ENCODE measurements at regions not wholly inside any gene's neighbourhood (a gene's known extent, or its start where the extent isn't known, plus 50 kb on each side); places are given as distances from the start of the nearest gene placed in this dataset.
"Not testable (repeated sequence)": the region's sequence is repeated elsewhere in the genome, so short reads cannot be mapped to it uniquely, and the experiment has no call there.

GRCh38 chr15:26115229-26115943 is 252.3 kb upstream of the ATP10A start:
- intact Hi-C loops (cut with DNase I; ENCODE audit: low total_unique reads), result no loop called here
- DNase-seq, result no peak
- no peak overlapping the region for H3K4me3 ChIP-seq
- no peaks in the 10 kb centered on the region for H3K27me3 ChIP-seq (replicated peaks in 1 of 7)
- no peak overlapping the region for H3K27ac ChIP-seq
- no peaks in the 10 kb centered on the region for H3K36me3 ChIP-seq
- WGBS, 5 donors, result 63 to 87% (median 80%) methylated on average over 9 of the region's 9 CpGs
- no peaks in the 10 kb centered on the region for H3K4me1 ChIP-seq
- TF ChIP-seq POLR2A (IDR thresholded peaks at IDR 0.05) (no peak), CTCF (IDR thresholded peaks at IDR 0.05 in 8 of 11, conservative IDR thresholded peaks at IDR 0.05 in 3 of 11) (no peak), POLR2AphosphoS5 (IDR thresholded peaks at IDR 0.05) (no peak)
- no peaks in the 10 kb centered on the region for H3K9me3 ChIP-seq

- intact Hi-C loops (cut with DNase I; ENCODE audit: low total_unique reads); H3K4me3 ChIP-seq; H3K27me3 ChIP-seq (replicated peaks in 1 of 7); DNase-seq; H3K4me1 ChIP-seq; H3K9me3 ChIP-seq; H3K36me3 ChIP-seq; H3K27ac ChIP-seq: not testable (repeated sequence)
- 76 to 81% (median 79%) methylated on average over 8 of the region's 8 CpGs for WGBS, 5 donors
Measured at GRCh38 chr15:26114128-26114527, 251.0 kb upstream of the ATP10A start.

- no peak overlapping the region for H3K4me3 ChIP-seq
- no peaks in the 10 kb centered on the region for H3K36me3 ChIP-seq
- H3K27me3 ChIP-seq (replicated peaks in 1 of 7), result no peaks in the 10 kb centered on the region
- H3K4me1 ChIP-seq, result no peaks in the 10 kb centered on the region
- WGBS, 5 donors, result 77 to 81% (median 78%) methylated on average over 10 of the region's 10 CpGs
- H3K9me3 ChIP-seq, result no peaks in the 10 kb centered on the region
- H3K27ac ChIP-seq, result no peak overlapping the region
- TF ChIP-seq POLR2A (IDR thresholded peaks at IDR 0.05) (no peak), CTCF (IDR thresholded peaks at IDR 0.05 in 8 of 11, conservative IDR thresholded peaks at IDR 0.05 in 3 of 11) (no peak), POLR2AphosphoS5 (IDR thresholded peaks at IDR 0.05) (no peak)
- intact Hi-C loops (cut with DNase I; ENCODE audit: low total_unique reads), result no loop called here
- DNase-seq, result no peak
Measured at GRCh38 chr15:26113296-26113695, 250.2 kb upstream of the ATP10A start.

- no peaks in the 10 kb centered on the region for H3K27me3 ChIP-seq (replicated peaks in 1 of 7)
- intact Hi-C loops (cut with DNase I; ENCODE audit: low total_unique reads), result no loop called here
- 60 to 76% (median 62%) methylated on average over 4 of the region's 4 CpGs for WGBS, 5 donors
- H3K4me3 ChIP-seq, result no peak overlapping the region
- TF ChIP-seq POLR2AphosphoS5 (IDR thresholded peaks at IDR 0.05) (no peak), POLR2A (IDR thresholded peaks at IDR 0.05) (no peak), CTCF (IDR thresholded peaks at IDR 0.05 in 8 of 11, conservative IDR thresholded peaks at IDR 0.05 in 3 of 11) (no peak)
- no peaks in the 10 kb centered on the region for H3K36me3 ChIP-seq
- H3K4me1 ChIP-seq, result no peaks in the 10 kb centered on the region
- no peak overlapping the region for H3K27ac ChIP-seq
- DNase-seq, result no peak
- H3K9me3 ChIP-seq, result peaks cover 0 to 15% (median 8%) of the 10 kb centered on the region in 8 donors
Measured at GRCh38 chr15:26109203-26109602, 246.1 kb upstream of the ATP10A start.
